Ascending aorta (tissue), 2 donors: ENCODE measurements at regions not wholly inside any gene's neighbourhood (a gene's known extent, or its start where the extent isn't known, plus 50 kb on each side); places are given as distances from the start of the nearest gene placed in this dataset.

Source experiments
- DNase-seq, 2 donors: peaks; one replicate each; pipeline ENCODE4 v3.0.0-alpha.2; 2019; ENCODE audit warnings: low spot score in 2 of 2
- H3K27ac ChIP-seq, 2 donors: fragments of 200-600 bp; sonication (generic); one replicate each; pipeline ENCODE4 v1.5.1; 2016 to 2017; ENCODE audit warnings: mild to moderate bottlenecking in 1 of 2
- H3K27me3 ChIP-seq: fragments of 200-600 bp; sonication (generic); one replicate; pipeline ENCODE4 v1.5.1; 2017
- H3K36me3 ChIP-seq, 2 donors: fragments of 200-600 bp; sonication (generic); one replicate each; pipeline ENCODE4 v1.5.1; 2016
- H3K4me1 ChIP-seq, 2 donors: fragments of 200-600 bp; sonication (generic); one replicate each; pipeline ENCODE4 v1.5.1; 2016 to 2017; ENCODE audit warnings: mild to moderate bottlenecking in 1 of 2
- H3K4me3 ChIP-seq, 2 donors: fragments of 200-600 bp; sonication (generic); one replicate each; pipeline ENCODE4 v1.5.1; 2016 to 2017; ENCODE audit warnings: mild to moderate bottlenecking in 1 of 2
- H3K9me3 ChIP-seq, 2 donors: fragments of 200-600 bp; sonication (generic); one replicate each; pipeline ENCODE4 v1.5.1; 2016
- CTCF ChIP-seq, 3 experiments: fragments of 200-600 bp in 2 of 3; fragments of 450-650 bp in 1 of 3; sonication (generic) in 2 of 3; IDR thresholded peaks; one replicate each; pipeline ENCODE4 v1.5.1; 2016 to 2019; ENCODE audit warnings: antibody characterized with exemption in 3 of 3, mild to moderate bottlenecking in 1 of 3, moderate library complexity in 1 of 3
- intact Hi-C: fragments of 100-400 bp; cut with DNase I; formaldehyde crosslinking; loops from one replicate; pipeline ENCODE4 v1.15.1; 2023

GRCh38 chr9:14978022-14979000, 68.1 kb upstream of the FREM1 start:
- intact Hi-C loops: loop anchor here (10.0 kb wide), 1 partner anchor 46 kb away; no protein-coding TSS in a partner anchor
- Histone ChIP-seq H3K27me3 (no peaks in the 10 kb centered on the region), H3K36me3 (no peaks in the 10 kb centered on the region), H3K4me3 (no peak overlapping the region), H3K27ac (no peak overlapping the region), H3K9me3 (no peaks in the 10 kb centered on the region), H3K4me1 (no peaks in the 10 kb centered on the region)
- TF ChIP-seq CTCF (IDR thresholded peaks at IDR 0.05): no peak
- DNase-seq: no peak

- intact Hi-C loops: no loop called here
- Histone ChIP-seq H3K9me3 (no peaks in the 10 kb centered on the region), H3K36me3 (no peaks in the 10 kb centered on the region), H3K4me3 (no peak overlapping the region), H3K27me3 (no peaks in the 10 kb centered on the region), H3K4me1 (no peaks in the 10 kb centered on the region), H3K27ac (no peak overlapping the region)
- no peak for DNase-seq
- no peak for TF ChIP-seq CTCF (IDR thresholded peaks at IDR 0.05)
These were observed 57.5 kb upstream of the FREM1 start for GRCh38 chr9:14967450-14968321.

- no peak overlapping the region for H3K27ac ChIP-seq
- DNase-seq: no peak
- intact Hi-C loops: no loop called here
- H3K9me3 ChIP-seq: no peaks in the 10 kb centered on the region
- no peaks in the 10 kb centered on the region for H3K36me3 ChIP-seq
- H3K4me3 ChIP-seq: no peak overlapping the region
- no peaks in the 10 kb centered on the region for H3K27me3 ChIP-seq
- no peaks in the 10 kb centered on the region for H3K4me1 ChIP-seq
- TF ChIP-seq CTCF (IDR thresholded peaks at IDR 0.05): no peak
These were observed 52.1 kb upstream of the FREM1 start for GRCh38 chr9:14962193-14962882.

- no peak overlapping the region for H3K27ac ChIP-seq
- intact Hi-C loops: no loop called here
- no peak for TF ChIP-seq CTCF (IDR thresholded peaks at IDR 0.05)
- no peak for DNase-seq
- H3K27me3 ChIP-seq: no peaks in the 10 kb centered on the region
- no peak overlapping the region for H3K4me3 ChIP-seq
- H3K4me1 ChIP-seq: no peaks in the 10 kb centered on the region
- no peaks in the 10 kb centered on the region for H3K9me3 ChIP-seq
- no peaks in the 10 kb centered on the region for H3K36me3 ChIP-seq
These were observed 51.3 kb upstream of the FREM1 start for GRCh38 chr9:14961372-14962068.

- Histone ChIP-seq H3K4me3 (no peak overlapping the region), H3K27me3 (no peaks in the 10 kb centered on the region), H3K4me1 (no peaks in the 10 kb centered on the region), H3K9me3 (no peaks in the 10 kb centered on the region), H3K36me3 (no peaks in the 10 kb centered on the region), H3K27ac (no peak overlapping the region)
- intact Hi-C loops: no loop called here
- TF ChIP-seq CTCF (IDR thresholded peaks at IDR 0.05): no peak
- no peak for DNase-seq
These were observed 50.7 kb upstream of the FREM1 start for GRCh38 chr9:14960881-14961280.
